ENCODE measurements at regions not wholly inside any gene's neighbourhood (a gene's known extent, or its start where the extent isn't known, plus 50 kb on each side); places are given as distances from the start of the nearest gene placed in this dataset.

- TF ChIP-seq EZH2 (IDR thresholded peaks at IDR 0.05; ENCODE audit: borderline replicate concordance, low read length), result no peak
- TF ChIP-seq, protein P1, sequence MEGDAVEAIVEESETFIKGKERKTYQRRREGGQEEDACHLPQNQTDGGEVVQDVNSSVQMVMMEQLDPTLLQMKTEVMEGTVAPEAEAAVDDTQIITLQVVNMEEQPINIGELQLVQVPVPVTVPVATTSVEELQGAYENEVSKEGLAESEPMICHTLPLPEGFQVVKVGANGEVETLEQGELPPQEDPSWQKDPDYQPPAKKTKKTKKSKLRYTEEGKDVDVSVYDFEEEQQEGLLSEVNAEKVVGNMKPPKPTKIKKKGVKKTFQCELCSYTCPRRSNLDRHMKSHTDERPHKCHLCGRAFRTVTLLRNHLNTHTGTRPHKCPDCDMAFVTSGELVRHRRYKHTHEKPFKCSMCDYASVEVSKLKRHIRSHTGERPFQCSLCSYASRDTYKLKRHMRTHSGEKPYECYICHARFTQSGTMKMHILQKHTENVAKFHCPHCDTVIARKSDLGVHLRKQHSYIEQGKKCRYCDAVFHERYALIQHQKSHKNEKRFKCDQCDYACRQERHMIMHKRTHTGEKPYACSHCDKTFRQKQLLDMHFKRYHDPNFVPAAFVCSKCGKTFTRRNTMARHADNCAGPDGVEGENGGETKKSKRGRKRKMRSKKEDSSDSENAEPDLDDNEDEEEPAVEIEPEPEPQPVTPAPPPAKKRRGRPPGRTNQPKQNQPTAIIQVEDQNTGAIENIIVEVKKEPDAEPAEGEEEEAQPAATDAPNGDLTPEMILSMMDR (IDR thresholded peaks at IDR 0.05; ENCODE audit: low read length), result no peak
- H3K27me3 ChIP-seq (ENCODE audit: insufficient read depth, low read length), result no peaks in the 10 kb centered on the region
- no peaks in the 10 kb centered on the region for H3K9me3 ChIP-seq (ENCODE audit: low read length)
Measured at GRCh38 chr6:44698602-44699001, 311.1 kb downstream of the CDC5L start.

DNA sequence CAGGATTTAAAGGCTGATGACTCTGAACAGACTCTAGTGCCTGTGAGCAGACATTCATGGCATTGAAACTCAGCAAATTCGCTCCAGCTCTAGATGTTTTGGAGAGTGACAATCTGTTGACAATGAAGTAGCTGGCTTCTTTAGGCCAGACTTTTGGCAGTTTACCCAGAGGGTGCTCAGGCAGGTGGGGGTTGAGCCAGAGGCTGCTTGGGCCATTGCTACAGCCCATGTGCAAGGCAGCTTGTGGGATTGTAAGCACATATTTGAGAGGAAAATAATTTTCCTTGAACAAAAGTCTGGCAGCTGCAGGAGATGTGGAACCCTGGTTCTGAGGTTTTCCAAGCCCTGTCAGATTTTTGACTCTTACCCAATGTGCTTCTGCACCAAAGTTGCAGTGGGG lies 311.6 kb downstream of the CDC5L start:
- Histone ChIP-seq H3K36me3 (ENCODE audit: insufficient read depth, low read length) (no peaks in the 10 kb centered on the region), H4K20me1 (ENCODE audit: insufficient read depth, low read length) (no peaks in the 10 kb centered on the region), H3K27me3 (ENCODE audit: insufficient read depth, low read length) (no peaks in the 10 kb centered on the region), H3F3A (ENCODE audit: insufficient read depth, low read length) (no peaks in the 10 kb centered on the region), H3K4me1 (ENCODE audit: insufficient read depth, low read length, severe bottlenecking) (no peaks in the 10 kb centered on the region), H3K9me2 (ENCODE audit: low read depth, low read length) (no peaks in the 10 kb centered on the region), H2AFZ (ENCODE audit: low read length) (no peak overlapping the region), H3K9ac (ENCODE audit: low read length) (no peak overlapping the region), H3K27ac (ENCODE audit: low read depth, low read length, poor library complexity, severe bottlenecking) (no peak overlapping the region), H3K4me2 (ENCODE audit: low read length) (no peak overlapping the region), H3K79me2 (ENCODE audit: insufficient read depth, low read length) (no peaks in the 10 kb centered on the region), H3K4me3 (ENCODE audit: low read depth, low read length, poor library complexity, severe bottlenecking) (no peak overlapping the region), H3K9me3 (ENCODE audit: low read length) (no peaks in the 10 kb centered on the region)
- TF ChIP-seq, protein P1 (IDR thresholded peaks at IDR 0.05; ENCODE audit: low read length), result no peak
- TF ChIP-seq EZH2 (IDR thresholded peaks at IDR 0.05; ENCODE audit: borderline replicate concordance, low read length), result no peak

More at GRCh38 chr6:44698602-44699001, 311.1 kb downstream of the CDC5L start:
- Histone ChIP-seq H2AFZ (ENCODE audit: low read length) (no peak overlapping the region), H3K36me3 (ENCODE audit: insufficient read depth, low read length) (no peaks in the 10 kb centered on the region), H3K4me2 (ENCODE audit: low read length) (no peak overlapping the region), H3K27ac (ENCODE audit: low read depth, low read length, poor library complexity, severe bottlenecking) (no peak overlapping the region), H3K9ac (ENCODE audit: low read length) (no peak overlapping the region), H3K4me3 (ENCODE audit: low read depth, low read length, poor library complexity, severe bottlenecking) (no peak overlapping the region), H4K20me1 (ENCODE audit: insufficient read depth, low read length) (no peaks in the 10 kb centered on the region), H3K4me1 (ENCODE audit: insufficient read depth, low read length, severe bottlenecking) (no peaks in the 10 kb centered on the region), H3F3A (ENCODE audit: insufficient read depth, low read length) (no peaks in the 10 kb centered on the region), H3K9me2 (ENCODE audit: low read depth, low read length) (no peaks in the 10 kb centered on the region), H3K79me2 (ENCODE audit: insufficient read depth, low read length) (no peaks in the 10 kb centered on the region)

DNA sequence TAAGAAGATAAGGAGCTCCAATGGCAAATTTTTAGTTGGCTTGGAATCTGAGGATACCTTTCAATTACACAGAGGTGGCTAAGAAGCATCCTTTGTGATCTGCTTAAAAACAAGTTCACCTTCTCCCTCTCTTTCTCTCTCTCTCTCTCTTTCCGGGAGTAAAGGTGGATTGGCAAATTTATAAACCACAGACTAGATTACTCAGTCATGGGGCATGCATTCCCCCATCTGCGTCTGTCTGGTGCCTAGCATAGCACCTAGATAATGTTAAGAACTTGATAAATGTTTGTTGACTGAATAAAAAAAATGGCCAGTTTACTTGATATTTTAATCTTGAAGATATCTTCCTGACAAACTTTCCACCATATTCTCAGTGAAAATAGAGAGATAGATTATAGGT lies 312.3 kb downstream of the CDC5L start:
- Histone ChIP-seq H3K27ac (ENCODE audit: low read depth, low read length, poor library complexity, severe bottlenecking) (no peak overlapping the region), H3F3A (ENCODE audit: insufficient read depth, low read length) (no peaks in the 10 kb centered on the region), H2AFZ (ENCODE audit: low read length) (no peak overlapping the region), H3K27me3 (ENCODE audit: insufficient read depth, low read length) (no peaks in the 10 kb centered on the region), H3K4me3 (ENCODE audit: low read depth, low read length, poor library complexity, severe bottlenecking) (no peak overlapping the region), H3K36me3 (ENCODE audit: insufficient read depth, low read length) (no peaks in the 10 kb centered on the region), H3K79me2 (ENCODE audit: insufficient read depth, low read length) (no peaks in the 10 kb centered on the region), H3K4me2 (ENCODE audit: low read length) (no peak overlapping the region), H3K9me2 (ENCODE audit: low read depth, low read length) (no peaks in the 10 kb centered on the region), H3K9me3 (ENCODE audit: low read length) (no peaks in the 10 kb centered on the region), H3K9ac (ENCODE audit: low read length) (no peak overlapping the region), H3K4me1 (ENCODE audit: insufficient read depth, low read length, severe bottlenecking) (no peaks in the 10 kb centered on the region), H4K20me1 (ENCODE audit: insufficient read depth, low read length) (no peaks in the 10 kb centered on the region)
- TF ChIP-seq, protein P1 (IDR thresholded peaks at IDR 0.05; ENCODE audit: low read length), result no peak
- no peak for TF ChIP-seq EZH2 (IDR thresholded peaks at IDR 0.05; ENCODE audit: borderline replicate concordance, low read length)

Data from OCI-LY1 (cell line).